Effector memory CD4-positive, alpha-beta T cell (primary cell): ENCODE measurements at regions not wholly inside any gene's neighbourhood (a gene's known extent, or its start where the extent isn't known, plus 50 kb on each side); places are given as distances from the start of the nearest gene placed in this dataset.

Experiments
- DNase-seq, 3 donors: peaks; one replicate each; pipeline ENCODE4 v3.0.0-alpha.2; 2020
- H3K27ac ChIP-seq: 2 replicates; pipeline ENCODE4 v1.7.0; 2013; ENCODE audit warnings: mild to moderate bottlenecking, low read length, moderate library complexity; ENCODE audit not compliant: insufficient read depth, poor library complexity, severe bottlenecking
- H3K27me3 ChIP-seq: replicated peaks from 2 replicates; pipeline ENCODE4 v1.7.0; 2013; ENCODE audit warnings: mild to moderate bottlenecking, low read length; ENCODE audit not compliant: insufficient read depth, control insufficient read depth, poor library complexity, severe bottlenecking
- H3K36me3 ChIP-seq: 2 replicates; pipeline ENCODE4 v1.7.0; 2013; ENCODE audit warnings: mild to moderate bottlenecking, low read length, moderate library complexity; ENCODE audit not compliant: control insufficient read depth, insufficient read depth
- H3K4me1 ChIP-seq: 2 replicates; pipeline ENCODE4 v1.7.0; 2013; ENCODE audit warnings: low read length, mild to moderate bottlenecking; ENCODE audit not compliant: control insufficient read depth, insufficient read depth, poor library complexity, severe bottlenecking
- H3K4me3 ChIP-seq: 2 replicates; pipeline ENCODE4 v1.7.0; 2013; ENCODE audit warnings: low read length, low read depth, mild to moderate bottlenecking; ENCODE audit not compliant: insufficient read depth, poor library complexity, severe bottlenecking
- H3K9me3 ChIP-seq: 2 replicates; pipeline ENCODE4 v1.7.0; 2013; ENCODE audit warnings: mild to moderate bottlenecking, low read length, moderate library complexity; ENCODE audit not compliant: control insufficient read depth

- H3K9me3 ChIP-seq: no peaks in the 10 kb centered on the region
- no peaks in the 10 kb centered on the region for H3K4me1 ChIP-seq
- H3K27ac ChIP-seq: no peak overlapping the region
These were observed 798.4 kb downstream of the TUSC7 start for GRCh38 chr3:117507958-117508357.

DNA sequence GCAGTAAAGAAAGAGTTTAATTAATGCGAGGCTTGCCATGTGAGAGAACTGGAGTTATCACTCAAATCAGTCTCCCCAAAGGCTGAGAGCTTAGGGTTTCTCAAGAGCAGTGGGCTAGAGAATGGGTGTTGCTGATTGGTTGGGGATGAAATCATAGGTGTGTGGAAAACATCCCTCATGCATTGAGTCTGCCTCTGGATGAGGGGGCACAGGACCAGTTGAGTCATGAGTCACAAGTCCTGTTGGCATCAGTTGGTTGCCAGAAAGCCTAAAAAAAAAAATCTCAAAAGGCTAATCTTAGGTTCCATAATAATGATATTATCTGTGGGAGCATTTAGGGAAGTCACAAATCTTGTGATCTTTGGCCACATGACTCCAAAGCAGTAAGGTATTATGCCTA, 800.3 kb downstream of the TUSC7 start:
- H3K27me3 ChIP-seq: no peaks in the 10 kb centered on the region
- H3K36me3 ChIP-seq: no peaks in the 10 kb centered on the region
- no peak for DNase-seq
- H3K9me3 ChIP-seq: no peaks in the 10 kb centered on the region
- no peaks in the 10 kb centered on the region for H3K4me1 ChIP-seq
- no peak overlapping the region for H3K27ac ChIP-seq
- H3K4me3 ChIP-seq: no peak overlapping the region

More at GRCh38 chr3:117507958-117508357, 798.4 kb downstream of the TUSC7 start:
- no peak for DNase-seq
- Histone ChIP-seq H3K27me3 (no peaks in the 10 kb centered on the region), H3K4me3 (no peak overlapping the region), H3K36me3 (no peaks in the 10 kb centered on the region)

DNA sequence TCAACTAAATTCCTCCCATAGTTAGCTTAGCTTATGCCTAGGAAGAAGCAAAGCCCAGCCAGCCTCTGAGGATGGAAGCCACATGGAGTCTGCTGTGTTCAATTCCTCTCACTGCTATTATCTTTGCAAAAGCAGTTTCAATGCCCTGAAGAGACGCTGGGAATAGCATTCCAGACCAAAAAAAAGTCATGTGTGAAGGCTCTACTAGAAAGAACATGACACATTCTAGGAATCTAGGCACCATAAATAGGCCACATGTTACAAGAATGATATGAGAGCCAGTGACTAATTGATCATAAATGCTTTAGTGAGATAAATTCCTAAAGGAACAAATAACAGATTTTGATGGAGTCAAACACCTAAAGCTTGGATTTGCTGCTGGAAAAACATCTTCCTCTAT, 800.8 kb downstream of the TUSC7 start:
- Histone ChIP-seq H3K27me3 (no peaks in the 10 kb centered on the region), H3K9me3 (no peaks in the 10 kb centered on the region), H3K27ac (no peak overlapping the region), H3K4me1 (no peaks in the 10 kb centered on the region), H3K36me3 (no peaks in the 10 kb centered on the region), H3K4me3 (no peak overlapping the region)
- no peak for DNase-seq

GRCh38 chr3:117512975-117513374, 803.4 kb downstream of the TUSC7 start:
- no peak for DNase-seq
- H3K4me1 ChIP-seq: no peaks in the 10 kb centered on the region
- no peaks in the 10 kb centered on the region for H3K9me3 ChIP-seq
- no peaks in the 10 kb centered on the region for H3K27me3 ChIP-seq
- H3K27ac ChIP-seq: no peak overlapping the region
- no peak overlapping the region for H3K4me3 ChIP-seq
- H3K36me3 ChIP-seq: no peaks in the 10 kb centered on the region

DNA sequence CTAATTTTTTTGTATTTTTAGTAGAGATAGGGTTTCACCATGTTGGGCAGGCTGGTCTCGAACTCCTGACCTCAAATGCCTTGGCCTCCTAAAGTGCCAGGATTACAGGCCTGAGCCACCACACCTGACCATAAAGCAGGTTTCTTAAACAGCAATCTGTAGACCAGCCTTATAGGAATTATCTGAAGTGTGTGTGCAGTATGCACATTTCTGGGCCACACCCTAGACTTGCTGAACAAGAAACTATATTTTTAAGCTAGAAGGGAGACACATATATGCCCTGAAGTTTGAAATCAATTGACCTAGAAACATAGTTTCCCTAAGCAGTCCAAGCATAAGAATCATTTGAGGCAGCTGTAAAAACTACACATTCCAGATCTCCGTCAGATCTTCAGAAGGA, 805.7 kb downstream of the TUSC7 start:
- no peaks in the 10 kb centered on the region for H3K36me3 ChIP-seq
- no peaks in the 10 kb centered on the region for H3K4me1 ChIP-seq
- H3K4me3 ChIP-seq: no peak overlapping the region
- H3K9me3 ChIP-seq: no peaks in the 10 kb centered on the region
- no peaks in the 10 kb centered on the region for H3K27me3 ChIP-seq
- no peak overlapping the region for H3K27ac ChIP-seq
- no peak for DNase-seq

GRCh38 chr3:117518364-117518763, 808.8 kb downstream of the TUSC7 start:
- no peaks in the 10 kb centered on the region for H3K9me3 ChIP-seq
- no peak overlapping the region for H3K4me3 ChIP-seq
- no peaks in the 10 kb centered on the region for H3K4me1 ChIP-seq

GRCh38 chr3:117519776-117520175, 810.2 kb downstream of the TUSC7 start:
- no peak overlapping the region for H3K27ac ChIP-seq
- DNase-seq: no peak
- H3K4me1 ChIP-seq: no peaks in the 10 kb centered on the region
- H3K36me3 ChIP-seq: no peaks in the 10 kb centered on the region
- no peak overlapping the region for H3K4me3 ChIP-seq
- H3K9me3 ChIP-seq: no peaks in the 10 kb centered on the region
- H3K27me3 ChIP-seq: no peaks in the 10 kb centered on the region

More at GRCh38 chr3:117518364-117518763, 808.8 kb downstream of the TUSC7 start:
- Histone ChIP-seq H3K27me3 (no peaks in the 10 kb centered on the region), H3K36me3 (no peaks in the 10 kb centered on the region), H3K27ac (no peak overlapping the region)
- no peak for DNase-seq

DNA sequence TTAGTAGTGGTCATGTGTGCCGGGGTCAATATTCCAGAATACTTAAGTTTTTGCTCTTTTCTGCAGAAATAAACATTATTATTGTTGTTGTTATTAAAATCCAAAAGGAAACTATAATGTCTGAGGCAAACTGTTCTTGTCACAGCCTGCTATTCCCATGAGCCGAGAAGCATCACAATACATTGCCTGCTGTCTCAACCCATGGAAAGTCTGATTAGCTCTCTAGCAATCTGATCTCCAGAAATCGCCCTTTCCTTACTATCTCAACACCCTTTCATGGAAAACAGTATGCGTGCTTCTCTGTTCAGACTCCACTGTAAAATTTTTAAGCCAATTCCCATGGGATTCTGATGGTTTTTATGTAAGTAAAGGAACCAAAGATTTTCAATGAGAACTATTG, 811.0 kb downstream of the TUSC7 start:
- Histone ChIP-seq H3K9me3 (no peaks in the 10 kb centered on the region), H3K4me3 (no peak overlapping the region), H3K27me3 (no peaks in the 10 kb centered on the region), H3K4me1 (no peaks in the 10 kb centered on the region), H3K27ac (no peak overlapping the region), H3K36me3 (no peaks in the 10 kb centered on the region)
- DNase-seq: no peak

GRCh38 chr3:117523418-117523817, 813.8 kb downstream of the TUSC7 start:
- no peak overlapping the region for H3K27ac ChIP-seq
- H3K36me3 ChIP-seq: no peaks in the 10 kb centered on the region
- no peaks in the 10 kb centered on the region for H3K27me3 ChIP-seq
- H3K9me3 ChIP-seq: no peaks in the 10 kb centered on the region
- H3K4me1 ChIP-seq: no peaks in the 10 kb centered on the region
- no peak for DNase-seq
- H3K4me3 ChIP-seq: no peak overlapping the region

DNA sequence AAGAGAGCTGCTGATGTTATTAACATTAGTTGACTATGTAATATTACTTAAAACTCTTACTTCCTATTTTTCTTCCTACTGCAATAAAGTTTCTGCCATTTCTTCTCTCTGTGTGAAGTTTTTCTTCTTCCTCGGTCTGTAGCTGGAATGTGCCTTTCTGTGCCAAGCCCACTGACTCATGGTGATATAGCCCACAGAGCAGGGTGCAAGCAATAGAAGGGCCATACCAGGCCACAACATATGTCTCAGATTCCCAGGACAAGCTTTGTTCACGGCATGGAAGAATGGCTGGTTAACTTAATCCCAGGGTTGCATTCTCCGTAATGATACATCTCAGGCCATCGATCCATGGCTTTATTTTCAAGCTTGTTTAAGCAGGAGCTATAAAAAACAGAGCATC, 815.3 kb downstream of the TUSC7 start:
- Histone ChIP-seq H3K27ac (no peak overlapping the region), H3K9me3 (no peaks in the 10 kb centered on the region), H3K27me3 (no peaks in the 10 kb centered on the region), H3K4me3 (no peak overlapping the region), H3K36me3 (no peaks in the 10 kb centered on the region), H3K4me1 (no peaks in the 10 kb centered on the region)
- DNase-seq: no peak
